ENCODE measurements at regions not wholly inside any gene's neighbourhood (a gene's known extent, or its start where the extent isn't known, plus 50 kb on each side); places are given as distances from the start of the nearest gene placed in this dataset.

DNA sequence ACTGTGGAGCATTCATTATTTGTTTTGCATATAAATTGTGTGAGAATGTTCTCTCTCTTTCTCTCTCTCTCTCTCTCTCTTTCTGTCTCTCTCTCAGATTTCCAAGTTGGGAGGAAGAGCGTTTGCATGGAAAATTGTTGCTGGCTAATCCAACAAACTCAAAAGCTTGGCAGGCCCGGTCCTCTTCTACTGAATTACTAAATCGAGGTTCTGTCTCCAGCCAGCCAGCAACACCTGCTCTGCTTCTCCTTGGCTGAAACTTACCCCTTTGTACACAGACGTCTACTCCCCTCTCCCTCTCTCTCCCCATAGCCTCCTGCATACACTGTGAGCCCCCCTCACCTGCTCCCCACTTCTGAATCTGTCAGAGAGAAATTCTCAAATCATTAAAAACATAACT is 996.4 kb upstream of the AUTS2 start:
- no peak for TF ChIP-seq POLR2A (IDR thresholded peaks at IDR 0.05)
- TF ChIP-seq, protein P1, sequence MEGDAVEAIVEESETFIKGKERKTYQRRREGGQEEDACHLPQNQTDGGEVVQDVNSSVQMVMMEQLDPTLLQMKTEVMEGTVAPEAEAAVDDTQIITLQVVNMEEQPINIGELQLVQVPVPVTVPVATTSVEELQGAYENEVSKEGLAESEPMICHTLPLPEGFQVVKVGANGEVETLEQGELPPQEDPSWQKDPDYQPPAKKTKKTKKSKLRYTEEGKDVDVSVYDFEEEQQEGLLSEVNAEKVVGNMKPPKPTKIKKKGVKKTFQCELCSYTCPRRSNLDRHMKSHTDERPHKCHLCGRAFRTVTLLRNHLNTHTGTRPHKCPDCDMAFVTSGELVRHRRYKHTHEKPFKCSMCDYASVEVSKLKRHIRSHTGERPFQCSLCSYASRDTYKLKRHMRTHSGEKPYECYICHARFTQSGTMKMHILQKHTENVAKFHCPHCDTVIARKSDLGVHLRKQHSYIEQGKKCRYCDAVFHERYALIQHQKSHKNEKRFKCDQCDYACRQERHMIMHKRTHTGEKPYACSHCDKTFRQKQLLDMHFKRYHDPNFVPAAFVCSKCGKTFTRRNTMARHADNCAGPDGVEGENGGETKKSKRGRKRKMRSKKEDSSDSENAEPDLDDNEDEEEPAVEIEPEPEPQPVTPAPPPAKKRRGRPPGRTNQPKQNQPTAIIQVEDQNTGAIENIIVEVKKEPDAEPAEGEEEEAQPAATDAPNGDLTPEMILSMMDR (IDR thresholded peaks at IDR 0.05), result no peak
- no peak for TF ChIP-seq EP300 (IDR thresholded peaks at IDR 0.05)
